Effector memory CD4-positive, alpha-beta T cell (primary cell): ENCODE measurements at regions not wholly inside any gene's neighbourhood (a gene's known extent, or its start where the extent isn't known, plus 50 kb on each side); places are given as distances from the start of the nearest gene placed in this dataset.
"Not testable (repeated sequence)": the region's sequence is repeated elsewhere in the genome, so short reads cannot be mapped to it uniquely, and the experiment has no call there.

Experiments
- DNase-seq, 3 donors: peaks; one replicate each; pipeline ENCODE4 v3.0.0-alpha.2; 2020
- H3K27ac ChIP-seq: 2 replicates; pipeline ENCODE4 v1.7.0; 2013; ENCODE audit warnings: mild to moderate bottlenecking, low read length, moderate library complexity; ENCODE audit not compliant: insufficient read depth, poor library complexity, severe bottlenecking
- H3K27me3 ChIP-seq: replicated peaks from 2 replicates; pipeline ENCODE4 v1.7.0; 2013; ENCODE audit warnings: mild to moderate bottlenecking, low read length; ENCODE audit not compliant: insufficient read depth, control insufficient read depth, poor library complexity, severe bottlenecking
- H3K36me3 ChIP-seq: 2 replicates; pipeline ENCODE4 v1.7.0; 2013; ENCODE audit warnings: mild to moderate bottlenecking, low read length, moderate library complexity; ENCODE audit not compliant: control insufficient read depth, insufficient read depth
- H3K4me1 ChIP-seq: 2 replicates; pipeline ENCODE4 v1.7.0; 2013; ENCODE audit warnings: low read length, mild to moderate bottlenecking; ENCODE audit not compliant: control insufficient read depth, insufficient read depth, poor library complexity, severe bottlenecking
- H3K4me3 ChIP-seq: 2 replicates; pipeline ENCODE4 v1.7.0; 2013; ENCODE audit warnings: low read length, low read depth, mild to moderate bottlenecking; ENCODE audit not compliant: insufficient read depth, poor library complexity, severe bottlenecking
- H3K9me3 ChIP-seq: 2 replicates; pipeline ENCODE4 v1.7.0; 2013; ENCODE audit warnings: mild to moderate bottlenecking, low read length, moderate library complexity; ENCODE audit not compliant: control insufficient read depth

DNA sequence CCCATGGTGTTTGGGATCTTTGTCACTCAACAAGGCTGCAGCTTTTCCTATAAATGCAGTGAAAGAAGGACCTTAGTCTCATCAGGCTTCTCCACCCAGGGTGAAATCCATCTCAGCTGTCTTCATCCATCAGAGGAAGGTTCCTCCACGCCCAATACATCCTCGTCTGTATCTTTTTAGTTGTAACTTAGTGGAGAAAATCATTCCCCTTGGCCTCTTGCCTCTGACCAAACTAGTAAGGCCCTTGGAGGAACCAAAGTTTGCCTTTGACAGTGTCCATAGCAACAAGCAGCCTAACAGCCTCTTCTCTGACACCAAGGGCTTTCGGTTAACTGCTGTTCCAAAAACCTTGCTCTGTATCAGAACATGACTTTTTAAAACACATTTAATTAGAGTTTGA is 230.3 kb upstream of the ECI2 start:
- Histone ChIP-seq H3K4me3 (no peak overlapping the region), H3K9me3 (no peaks in the 10 kb centered on the region), H3K27me3 (no peaks in the 10 kb centered on the region), H3K36me3 (no peaks in the 10 kb centered on the region), H3K4me1 (no peaks in the 10 kb centered on the region), H3K27ac (no peak overlapping the region)
- DNase-seq = no peak

DNA sequence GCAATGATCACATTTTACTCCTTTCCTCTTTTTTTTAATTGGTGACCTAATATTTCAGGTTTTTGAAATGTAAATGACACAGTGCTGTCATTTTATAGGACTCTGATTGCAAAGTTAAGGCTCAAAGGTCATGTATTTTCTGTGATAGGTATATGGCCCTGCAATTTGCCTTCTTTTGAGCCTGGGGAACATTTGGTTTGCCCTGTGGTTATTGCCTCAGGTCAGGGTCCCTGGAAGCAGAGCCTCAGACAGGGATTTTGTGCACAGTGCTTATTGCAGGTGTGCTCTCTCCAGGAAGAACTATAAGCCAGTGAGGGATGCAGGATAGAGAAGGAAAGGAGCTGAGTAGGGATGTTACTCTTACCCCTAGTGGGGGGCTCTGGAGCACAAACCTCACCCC is 229.3 kb upstream of the ECI2 start:
- Histone ChIP-seq H3K27me3 (no peaks in the 10 kb centered on the region), H3K27ac (no peak overlapping the region), H3K4me1 (no peaks in the 10 kb centered on the region), H3K4me3 (no peak overlapping the region), H3K36me3 (no peaks in the 10 kb centered on the region), H3K9me3 (no peaks in the 10 kb centered on the region)
- no peak for DNase-seq

DNA sequence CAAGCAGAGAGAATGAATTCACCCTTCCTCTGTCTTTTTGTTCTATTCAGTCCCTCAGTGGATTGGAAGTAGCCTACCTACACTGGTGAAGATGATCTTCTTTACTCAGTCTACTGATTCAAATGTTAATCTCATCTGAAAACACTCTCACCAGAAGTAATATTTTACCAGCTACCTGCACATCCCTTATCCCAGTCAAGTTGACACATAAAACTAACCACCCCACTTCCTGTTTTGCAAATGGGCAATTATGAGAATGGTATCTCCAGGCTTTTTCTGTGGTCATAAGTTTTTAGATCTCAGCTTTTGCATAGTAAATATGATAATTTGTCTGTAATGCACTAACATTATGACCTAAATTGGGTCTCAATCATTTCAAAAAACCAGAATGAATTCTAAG is 228.8 kb upstream of the ECI2 start:
- no peaks in the 10 kb centered on the region for H3K4me1 ChIP-seq
- no peak overlapping the region for H3K4me3 ChIP-seq
- H3K27ac ChIP-seq = no peak overlapping the region
- H3K36me3 ChIP-seq = no peaks in the 10 kb centered on the region
- H3K27me3 ChIP-seq = no peaks in the 10 kb centered on the region
- no peak for DNase-seq
- no peaks in the 10 kb centered on the region for H3K9me3 ChIP-seq

DNA sequence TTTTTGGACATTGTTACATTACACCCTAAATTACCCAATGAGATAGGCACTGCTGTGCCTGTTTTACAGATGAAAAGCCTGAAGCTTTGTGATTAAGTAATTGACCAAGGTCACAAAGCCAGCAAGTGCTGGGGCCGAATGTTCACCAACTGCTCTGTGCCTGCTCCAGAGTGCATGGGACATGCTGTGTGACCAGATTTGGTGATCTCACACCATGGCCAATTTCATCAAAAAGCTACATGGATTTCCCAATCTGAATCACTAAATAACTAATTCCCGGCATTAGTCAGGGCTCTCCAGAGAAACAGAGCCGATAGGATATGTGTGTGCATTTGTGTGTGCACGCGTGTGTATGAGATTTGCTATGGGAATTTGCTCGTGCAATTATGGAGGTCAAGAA is 228.3 kb upstream of the ECI2 start:
- H3K4me1 ChIP-seq = no peaks in the 10 kb centered on the region
- H3K27ac ChIP-seq = no peak overlapping the region
- H3K27me3 ChIP-seq = no peaks in the 10 kb centered on the region
- no peaks in the 10 kb centered on the region for H3K9me3 ChIP-seq
- H3K4me3 ChIP-seq = no peak overlapping the region
- no peak for DNase-seq
- no peaks in the 10 kb centered on the region for H3K36me3 ChIP-seq

DNA sequence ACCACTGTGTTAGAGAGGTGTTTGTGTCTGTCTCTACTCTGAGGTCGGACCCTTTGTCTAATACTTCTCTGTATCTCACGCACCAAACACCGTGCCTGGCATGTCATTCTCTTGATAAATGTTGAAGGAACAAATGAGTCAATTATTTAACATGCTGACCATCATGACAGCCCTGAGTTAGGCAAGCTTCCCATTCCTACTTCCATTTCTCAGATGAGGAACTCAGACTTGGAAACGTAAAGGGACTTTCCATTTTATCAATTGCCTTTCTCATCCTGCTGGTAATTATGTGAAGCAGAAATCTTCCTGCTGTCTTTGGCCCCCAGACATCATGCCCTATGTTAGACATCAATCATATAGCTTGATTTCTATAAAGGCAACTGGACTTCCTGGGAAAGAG is 227.0 kb upstream of the ECI2 start:
- no peak overlapping the region for H3K4me3 ChIP-seq
- H3K9me3 ChIP-seq = no peaks in the 10 kb centered on the region
- no peak overlapping the region for H3K27ac ChIP-seq
- no peaks in the 10 kb centered on the region for H3K27me3 ChIP-seq
- DNase-seq = no peak
- H3K36me3 ChIP-seq = no peaks in the 10 kb centered on the region
- no peaks in the 10 kb centered on the region for H3K4me1 ChIP-seq

DNA sequence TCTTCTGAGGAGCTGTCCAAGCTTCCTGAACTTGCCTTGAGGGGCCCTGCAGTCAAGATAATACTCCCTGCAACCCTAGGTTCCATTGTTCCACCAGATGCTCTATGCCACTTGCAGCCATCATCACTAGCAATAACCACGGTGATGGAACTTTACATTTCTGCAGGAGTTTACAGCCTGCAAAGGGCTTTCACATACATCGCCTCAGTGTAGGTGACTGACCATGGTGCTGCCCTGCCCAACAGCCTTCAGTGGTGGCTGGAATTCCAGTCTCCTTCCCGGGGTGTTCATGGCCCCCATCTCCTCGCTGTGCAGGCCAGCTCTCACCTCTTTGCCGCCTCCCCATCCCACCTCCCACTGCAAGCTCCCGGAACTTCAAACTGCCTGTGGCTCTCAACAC is 225.5 kb upstream of the ECI2 start:
- no peaks in the 10 kb centered on the region for H3K36me3 ChIP-seq
- no peaks in the 10 kb centered on the region for H3K27me3 ChIP-seq
- H3K4me1 ChIP-seq = no peaks in the 10 kb centered on the region
- H3K4me3 ChIP-seq = no peak overlapping the region
- no peaks in the 10 kb centered on the region for H3K9me3 ChIP-seq
- no peak for DNase-seq
- H3K27ac ChIP-seq = no peak overlapping the region

DNA sequence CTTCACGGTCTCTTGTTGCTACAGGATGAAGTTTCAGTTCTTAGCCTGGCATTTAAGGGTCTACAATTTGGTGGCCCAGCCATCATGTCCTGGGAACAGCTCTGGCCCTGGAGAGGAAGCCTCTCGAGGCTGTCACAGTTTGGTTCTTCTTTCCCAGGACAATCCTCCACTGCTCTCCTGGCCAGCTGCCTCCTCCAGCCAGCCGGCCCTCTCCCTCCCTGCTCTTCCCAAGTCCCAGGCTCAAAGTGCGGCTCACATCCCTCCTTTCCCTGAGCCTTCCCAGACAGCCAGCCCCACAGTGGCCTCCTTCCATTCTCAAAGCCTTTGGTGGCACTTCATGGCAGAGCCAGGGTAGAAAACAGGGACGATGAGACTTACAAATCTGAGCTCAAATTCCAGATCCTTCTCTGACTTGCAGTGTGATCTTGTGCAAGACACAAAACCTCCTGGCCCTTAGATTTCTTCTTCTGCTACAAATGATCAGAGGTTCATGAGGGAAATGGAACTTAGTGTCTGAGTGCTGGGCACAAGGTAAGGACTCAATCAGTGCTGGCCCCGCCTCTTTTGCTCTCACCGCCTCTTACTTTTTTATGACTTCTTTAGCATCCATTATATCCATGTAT is 223.8 kb upstream of the ECI2 start:
- Histone ChIP-seq H3K4me1 (no peaks in the 10 kb centered on the region), H3K27me3 (no peaks in the 10 kb centered on the region), H3K27ac (no peak overlapping the region), H3K4me3 (no peak overlapping the region), H3K9me3 (no peaks in the 10 kb centered on the region), H3K36me3 (no peaks in the 10 kb centered on the region)
- DNase-seq = no peak

DNA sequence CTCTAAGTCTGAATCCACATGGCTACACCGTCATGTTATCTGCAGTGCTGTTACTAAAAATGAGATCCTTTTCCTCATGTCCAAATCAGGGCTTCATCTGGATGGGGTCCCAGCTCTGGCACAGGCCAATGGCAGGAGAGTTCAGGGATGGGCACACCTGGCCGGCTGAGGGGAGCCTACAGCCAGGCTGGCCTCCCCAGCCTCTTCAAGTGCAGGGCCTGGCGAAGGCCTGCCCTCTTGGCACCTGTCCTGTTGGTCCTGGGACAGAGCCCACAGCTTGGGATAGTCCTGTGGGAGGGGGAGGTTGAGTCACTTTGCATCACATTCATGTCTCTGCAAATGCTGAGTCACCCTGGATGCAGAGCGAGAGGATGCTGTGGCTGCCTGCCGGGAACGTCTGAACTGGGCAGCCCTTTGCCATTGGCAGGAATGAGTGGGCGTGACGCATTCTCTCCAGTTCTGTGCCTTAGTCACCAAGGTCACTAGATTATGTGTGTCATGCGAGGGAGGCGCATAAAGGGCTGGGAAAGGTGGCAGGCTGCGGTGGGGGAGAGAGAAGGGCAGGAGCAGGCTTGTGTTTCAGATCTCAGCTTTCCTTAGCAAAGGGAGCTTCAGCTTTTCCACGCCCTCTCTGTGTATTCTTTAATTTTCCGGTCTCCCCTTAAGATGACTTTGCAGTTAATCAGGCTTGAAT is 223.2 kb upstream of the ECI2 start:
- Histone ChIP-seq H3K9me3 (no peaks in the 10 kb centered on the region), H3K36me3 (no peaks in the 10 kb centered on the region), H3K4me1 (no peaks in the 10 kb centered on the region), H3K27me3 (no peaks in the 10 kb centered on the region), H3K27ac (no peak overlapping the region), H3K4me3 (no peak overlapping the region)
- no peak for DNase-seq

DNA sequence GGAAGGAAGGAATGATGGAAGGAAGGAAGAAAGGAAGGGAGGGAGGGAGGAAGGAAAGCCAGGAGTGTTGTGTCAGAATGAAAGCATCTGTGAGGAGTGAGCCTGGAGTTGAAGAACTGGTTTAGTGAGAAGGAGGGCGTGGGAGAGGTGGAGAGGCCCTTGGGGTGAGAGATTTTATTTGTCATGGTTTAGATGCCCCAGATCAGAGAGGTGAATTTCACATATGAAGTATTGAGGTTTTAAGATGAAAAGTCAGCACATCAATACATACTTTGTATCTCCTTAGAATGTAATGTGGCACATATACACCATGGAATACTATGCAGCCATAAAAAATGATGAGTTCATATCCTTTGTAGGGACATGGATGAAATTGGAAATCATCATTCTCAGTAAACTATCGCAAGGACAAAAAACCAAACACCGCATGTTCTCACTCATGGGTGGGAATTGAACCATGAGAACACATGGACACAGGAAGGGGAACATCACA is 222.3 kb upstream of the ECI2 start:
- not testable (repeated sequence) for H3K4me1 ChIP-seq, H3K4me3 ChIP-seq, DNase-seq, H3K9me3 ChIP-seq, H3K27ac ChIP-seq, H3K36me3 ChIP-seq, H3K27me3 ChIP-seq

DNA sequence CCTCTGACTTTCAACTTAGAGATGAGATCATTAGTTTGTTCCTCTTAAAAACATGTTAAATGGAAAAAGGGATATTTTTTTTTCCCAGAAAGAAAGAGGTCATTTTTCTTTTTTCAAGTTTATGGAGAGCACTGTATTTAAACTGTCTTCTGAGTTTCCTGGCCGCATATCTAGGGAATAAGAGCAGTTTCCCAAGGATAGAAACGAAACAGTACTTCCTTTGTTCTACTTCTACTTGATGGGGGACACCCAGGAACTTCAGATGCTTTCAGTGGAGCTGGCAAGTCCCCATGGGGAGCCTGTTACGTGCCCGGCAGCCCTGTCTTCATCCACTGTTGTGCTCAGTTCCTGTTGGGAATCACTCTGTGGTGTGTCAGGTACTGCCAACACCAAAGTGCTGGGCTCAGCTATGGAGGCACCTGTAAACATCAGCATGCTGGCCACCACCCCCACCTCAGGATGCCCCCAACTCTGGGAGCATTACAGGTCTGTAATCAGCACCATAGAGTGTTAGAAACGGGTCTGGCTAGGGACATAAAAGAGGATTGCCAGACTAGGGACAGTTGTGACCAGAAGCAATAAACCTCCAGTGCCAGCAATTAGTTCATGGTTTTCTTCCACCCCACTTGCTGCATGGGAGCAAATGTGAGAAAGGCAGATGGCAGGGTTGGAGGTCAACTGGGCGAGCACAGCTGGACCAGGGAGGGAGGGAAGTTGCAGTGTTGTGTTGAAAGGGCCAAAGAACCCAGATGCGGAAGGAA is 221.7 kb upstream of the ECI2 start:
- no peaks in the 10 kb centered on the region for H3K36me3 ChIP-seq
- H3K4me1 ChIP-seq = no peaks in the 10 kb centered on the region
- H3K9me3 ChIP-seq = no peaks in the 10 kb centered on the region
- H3K27ac ChIP-seq = no peak overlapping the region
- H3K27me3 ChIP-seq = no peaks in the 10 kb centered on the region
- DNase-seq = no peak
- no peak overlapping the region for H3K4me3 ChIP-seq
